M059J (cell line): ENCODE measurements at regions not wholly inside any gene's neighbourhood (a gene's known extent, or its start where the extent isn't known, plus 50 kb on each side); places are given as distances from the start of the nearest gene placed in this dataset.
A peak's percentile ranks its signal among the peaks of the same experiment; 100 is the strongest.

ENCODE experiments used
- DNase-seq: peaks from one replicate; pipeline ENCODE4 v3.0.0-alpha.2; 2012; ENCODE audit warnings: low read depth

DNA sequence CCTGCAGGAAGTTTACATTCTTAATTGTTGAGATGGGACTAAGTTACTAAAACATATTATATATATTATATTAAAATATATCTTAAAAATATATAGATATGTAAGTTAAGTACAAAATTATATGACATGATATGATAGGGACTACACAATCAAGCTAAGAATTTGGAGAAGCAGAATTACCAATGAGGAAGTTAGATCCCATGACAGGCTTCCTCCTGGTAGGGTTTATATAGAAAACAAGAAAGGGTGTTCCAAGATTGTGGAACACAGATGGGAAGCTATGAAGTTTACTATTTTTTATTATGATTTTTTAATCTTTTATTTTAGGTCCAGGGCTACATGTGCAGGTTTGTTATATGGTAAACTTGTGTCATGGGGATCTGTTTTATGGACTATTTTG lies 260.8 kb upstream of the ZFHX3 start:
- no peak for DNase-seq

DNA sequence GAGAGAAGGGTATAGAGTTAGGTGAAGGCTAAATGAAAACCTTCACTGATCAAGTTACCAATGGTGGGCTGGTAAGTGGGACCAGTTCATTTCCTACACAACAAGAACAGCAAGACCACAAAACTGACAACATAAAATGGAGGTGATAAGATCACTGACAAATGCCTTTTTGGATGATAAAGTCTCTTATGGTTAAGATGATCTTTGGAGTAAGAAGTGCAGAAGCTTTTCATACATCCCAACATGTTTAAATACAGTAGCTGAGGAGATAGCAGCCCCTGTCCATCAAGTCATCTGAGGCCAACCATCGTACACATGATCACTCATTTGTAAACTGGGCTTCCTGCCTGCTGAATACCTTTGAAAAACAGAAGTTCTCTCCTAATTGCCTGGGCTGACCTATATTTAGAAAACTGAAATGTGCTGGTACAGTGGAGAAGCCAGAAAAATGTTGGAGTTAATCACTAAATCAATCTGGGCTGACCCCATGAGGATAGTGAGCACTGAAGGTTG lies 259.0 kb upstream of the ZFHX3 start:
- no peak for DNase-seq

DNA sequence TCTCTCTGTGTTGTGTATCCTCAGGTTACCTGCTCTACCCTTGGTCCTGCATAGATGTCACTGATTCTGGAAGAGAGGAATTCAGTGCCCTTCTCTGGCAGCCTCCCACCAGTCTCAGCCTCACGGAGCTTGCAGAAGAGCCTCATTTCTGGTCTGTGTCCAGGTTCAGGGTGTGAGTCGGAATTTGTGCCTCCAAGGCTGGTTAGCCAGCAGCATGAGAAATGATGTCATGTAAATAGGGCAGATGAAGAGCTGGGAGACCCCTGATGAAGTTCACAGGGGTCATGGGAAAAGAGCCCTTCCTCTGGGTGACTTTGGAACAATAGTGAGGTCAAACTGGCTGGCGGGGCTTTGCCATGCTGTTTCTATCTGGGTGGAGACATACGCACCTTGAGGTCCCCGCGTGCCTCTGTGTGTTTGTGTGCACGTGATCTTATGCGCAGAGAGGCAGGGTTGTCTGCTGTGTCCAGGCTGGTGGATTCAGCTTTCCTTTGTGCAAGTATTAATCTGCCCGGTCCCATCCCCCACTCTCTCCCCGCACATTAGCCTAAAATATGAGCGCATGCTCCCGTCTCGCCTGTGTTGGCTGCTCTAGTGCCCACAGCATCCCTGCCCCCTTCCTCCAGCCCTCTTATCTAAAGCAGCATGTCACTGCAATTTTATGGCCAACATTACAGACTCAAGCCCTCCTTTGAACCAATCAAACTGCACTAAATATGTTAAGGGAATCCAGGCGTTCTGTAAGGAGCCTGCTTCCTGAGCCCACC lies 256.3 kb upstream of the ZFHX3 start:
- peak; percentile 5 for DNase-seq

DNA sequence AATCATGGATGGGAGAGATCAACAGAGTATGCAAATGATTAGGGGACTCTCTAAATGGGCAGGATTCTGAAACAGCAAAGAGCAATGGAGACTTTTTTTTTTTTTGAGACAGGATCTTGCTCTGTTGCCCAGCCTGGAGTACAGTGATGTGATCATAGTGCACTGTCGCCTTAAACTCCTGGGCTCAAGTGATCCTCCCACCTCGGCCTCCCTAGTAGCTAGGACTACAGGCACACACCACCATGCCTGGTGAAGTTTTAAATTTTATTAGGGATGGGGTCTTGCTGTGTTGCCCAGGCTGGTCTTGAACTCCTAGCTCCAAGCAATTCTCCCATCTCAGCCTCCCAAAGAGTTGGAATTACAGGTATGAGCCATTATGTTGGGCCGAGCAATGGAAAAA lies 255.0 kb upstream of the ZFHX3 start:
- no peak for DNase-seq

DNA sequence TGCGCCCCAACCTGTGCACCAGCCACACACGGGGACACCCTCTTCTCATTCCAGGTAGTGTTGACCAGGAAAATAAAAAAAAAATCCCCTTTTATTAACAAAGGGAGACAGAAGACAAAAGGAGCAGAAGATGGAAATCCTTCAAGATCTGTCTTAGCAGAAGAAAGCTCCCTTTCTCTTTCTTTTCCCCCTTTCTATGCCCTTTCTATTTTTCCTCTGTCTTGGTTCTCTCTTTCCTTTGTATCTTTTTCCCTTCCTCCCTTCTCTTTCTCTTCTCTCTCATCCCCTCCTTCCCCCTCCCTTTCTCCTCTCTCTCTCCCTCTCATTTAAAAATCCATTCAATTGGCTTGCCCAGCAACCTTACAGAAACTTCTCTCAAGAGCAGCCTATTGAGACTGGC lies 254.1 kb upstream of the ZFHX3 start:
- no peak for DNase-seq

DNA sequence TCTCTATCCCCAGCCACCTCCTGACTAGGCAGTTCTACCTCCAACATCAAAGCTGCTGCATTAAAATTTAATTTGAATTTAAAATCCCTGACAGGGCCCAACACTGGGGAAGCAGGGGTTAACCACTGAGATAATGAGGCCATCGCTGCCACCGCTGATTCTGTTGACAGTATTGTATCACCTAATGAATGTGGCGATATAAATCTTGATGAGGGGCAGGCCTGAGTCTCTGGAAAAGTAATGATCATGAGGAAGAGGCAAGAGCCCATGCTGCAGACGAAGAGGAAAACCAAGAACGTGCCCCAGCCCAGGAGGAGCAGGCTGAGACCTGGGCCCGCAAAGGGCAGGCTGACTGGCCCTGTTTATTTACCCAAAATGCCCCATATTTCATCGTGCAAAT lies 251.4 kb upstream of the ZFHX3 start:
- DNase-seq: no peak

DNA sequence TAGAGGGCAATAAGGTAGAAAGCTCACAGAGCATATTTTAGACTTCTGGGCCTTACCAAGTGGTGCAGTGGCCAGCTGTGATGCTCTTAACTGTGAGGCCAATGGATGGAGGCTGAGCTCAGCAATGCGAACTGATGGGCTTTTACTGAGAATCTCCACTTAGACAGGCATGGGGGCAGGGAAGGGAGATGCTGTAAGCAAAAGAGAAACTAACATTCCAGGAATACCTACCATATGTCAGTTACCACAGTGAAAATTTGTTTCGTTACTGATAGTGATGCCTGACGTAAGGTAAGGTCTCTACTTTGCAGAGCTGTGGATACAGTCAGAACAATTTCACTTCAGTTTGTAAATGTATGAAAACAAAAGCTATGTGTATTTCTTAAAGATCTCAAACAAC lies 250.6 kb upstream of the ZFHX3 start:
- peak; percentile 76 for DNase-seq

DNA sequence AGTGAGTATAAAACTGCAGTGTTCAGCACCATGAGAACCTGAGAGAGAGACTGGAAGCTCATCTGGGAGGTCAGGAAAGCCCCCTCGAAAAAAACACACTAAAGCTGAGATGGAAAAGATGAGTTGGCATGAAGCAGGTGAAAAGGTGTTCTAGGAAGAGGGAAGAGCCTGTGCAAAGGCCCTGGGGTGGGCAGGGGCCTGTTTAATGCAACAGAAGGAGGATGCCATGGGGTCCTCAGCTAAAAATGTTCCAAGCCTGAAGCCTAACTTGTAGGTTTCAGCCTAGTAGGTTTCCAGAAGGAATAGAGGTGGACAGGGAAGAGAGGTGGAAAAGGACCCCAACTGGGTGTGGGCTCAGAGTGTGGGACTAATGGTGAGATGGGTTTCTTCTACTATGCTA lies 242.3 kb upstream of the ZFHX3 start:
- no peak for DNase-seq

DNA sequence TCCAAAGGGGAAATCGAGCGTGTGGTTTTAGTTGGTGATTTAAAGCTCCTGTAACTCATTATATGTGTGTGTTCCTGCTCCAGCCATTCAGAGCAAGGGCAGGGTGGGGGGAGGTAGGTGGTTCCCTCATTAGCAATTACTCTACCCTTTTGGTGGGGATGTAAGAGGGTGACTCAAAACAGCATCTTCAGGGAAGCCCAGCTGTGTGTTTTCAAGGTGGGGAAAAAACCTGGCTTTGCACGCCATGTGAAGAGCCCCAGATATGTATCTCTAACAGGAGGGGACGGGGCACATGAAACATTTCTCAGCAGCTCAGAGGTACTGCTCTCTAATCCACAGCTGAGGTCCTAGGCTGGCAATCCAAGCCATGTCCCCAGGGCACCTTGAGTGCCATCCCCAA lies 241.3 kb upstream of the ZFHX3 start:
- no peak for DNase-seq

DNA sequence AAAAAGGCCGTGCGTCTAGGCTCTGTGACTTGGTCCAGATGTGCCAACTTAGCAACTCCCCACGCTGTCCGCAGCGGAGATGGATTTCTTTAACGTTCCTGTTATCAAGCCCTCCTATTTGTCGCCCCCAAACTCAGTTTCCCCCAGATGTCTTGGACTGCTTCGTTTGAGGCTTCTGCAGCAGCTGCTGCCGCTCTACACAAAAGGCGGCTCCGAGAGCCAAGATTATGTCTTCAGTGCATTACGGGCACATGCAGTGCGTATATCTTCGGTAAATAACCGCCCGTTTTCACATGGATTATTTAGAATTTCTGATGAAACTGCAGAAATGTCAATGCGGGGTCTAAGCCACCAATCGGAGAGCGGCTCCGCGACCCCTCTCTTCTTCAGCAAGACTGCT lies 240.6 kb upstream of the ZFHX3 start:
- DNase-seq: no peak

DNA sequence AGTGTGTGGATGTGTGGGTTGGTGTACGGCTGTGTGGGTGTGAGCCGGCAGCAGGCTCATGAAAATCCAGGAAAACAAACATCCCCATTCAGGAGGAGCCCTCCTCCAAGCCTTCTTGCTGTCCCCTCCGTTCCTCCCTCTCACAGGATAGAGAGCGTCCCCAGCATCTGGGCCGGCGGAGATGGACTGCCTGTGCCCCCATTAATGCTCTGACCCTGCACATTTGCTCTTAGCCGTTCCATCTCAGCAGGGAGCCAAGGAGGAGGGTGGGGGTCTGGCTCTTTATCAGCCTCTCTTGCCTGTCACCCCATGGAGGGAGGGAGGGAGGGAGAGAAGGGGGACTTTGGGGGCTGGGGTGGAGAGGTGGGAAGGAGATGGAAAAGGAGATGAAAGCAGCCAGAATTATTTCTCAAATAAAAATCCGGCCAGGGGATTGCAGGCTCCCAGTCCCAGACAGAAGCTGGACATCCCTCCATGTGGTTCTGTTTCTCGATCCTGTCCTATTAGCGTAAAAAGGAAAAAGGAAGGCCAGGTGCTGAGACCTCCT lies 240.0 kb upstream of the ZFHX3 start:
- DNase-seq: no peak

DNA sequence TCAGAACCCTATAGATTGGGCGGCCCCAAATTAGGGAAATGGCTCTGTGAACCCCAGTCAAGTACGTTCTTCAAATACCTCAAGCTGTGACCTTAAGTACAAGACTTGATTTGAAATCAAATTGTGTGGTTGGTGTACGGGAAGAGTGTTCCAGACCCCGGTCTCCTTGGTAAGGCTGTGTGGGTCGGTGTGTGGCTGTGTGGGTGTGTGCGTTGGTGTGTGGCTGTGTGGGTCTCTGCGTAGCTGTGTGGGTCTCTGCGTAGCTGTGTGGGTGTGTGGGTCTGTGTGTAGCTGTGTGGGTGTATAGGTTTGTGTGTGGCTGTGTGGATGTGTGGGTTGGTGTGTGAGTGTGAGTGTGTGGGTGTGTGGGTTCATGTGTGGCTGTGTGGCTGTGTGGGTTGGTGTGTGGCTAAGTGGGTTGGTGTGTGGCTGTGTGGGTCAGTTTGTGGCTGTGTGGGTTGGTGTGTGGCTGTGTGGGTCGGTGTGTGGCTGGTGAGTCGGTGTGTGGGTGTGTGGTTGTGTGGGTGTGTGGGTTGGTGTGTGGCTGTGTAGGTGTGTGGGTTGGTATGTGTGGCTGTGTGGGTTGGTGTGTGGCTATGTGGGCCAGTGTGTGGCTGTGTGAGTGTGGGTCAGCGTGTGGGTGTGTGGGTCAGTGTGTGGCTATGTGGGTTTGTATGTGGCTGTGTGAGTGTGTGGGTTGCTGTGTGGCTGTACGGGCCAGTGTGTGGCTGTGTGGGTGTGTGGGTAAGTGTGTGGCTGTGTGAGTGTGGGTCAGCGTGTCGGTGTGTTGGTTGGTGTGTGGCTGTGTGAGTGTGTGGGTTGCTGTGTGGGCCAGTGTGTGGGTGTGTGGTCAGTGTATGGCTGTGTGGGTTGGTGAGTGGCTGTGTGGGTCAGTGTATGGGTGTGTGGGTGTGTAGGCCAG lies 238.7 kb upstream of the ZFHX3 start:
- DNase-seq: no peak

DNA sequence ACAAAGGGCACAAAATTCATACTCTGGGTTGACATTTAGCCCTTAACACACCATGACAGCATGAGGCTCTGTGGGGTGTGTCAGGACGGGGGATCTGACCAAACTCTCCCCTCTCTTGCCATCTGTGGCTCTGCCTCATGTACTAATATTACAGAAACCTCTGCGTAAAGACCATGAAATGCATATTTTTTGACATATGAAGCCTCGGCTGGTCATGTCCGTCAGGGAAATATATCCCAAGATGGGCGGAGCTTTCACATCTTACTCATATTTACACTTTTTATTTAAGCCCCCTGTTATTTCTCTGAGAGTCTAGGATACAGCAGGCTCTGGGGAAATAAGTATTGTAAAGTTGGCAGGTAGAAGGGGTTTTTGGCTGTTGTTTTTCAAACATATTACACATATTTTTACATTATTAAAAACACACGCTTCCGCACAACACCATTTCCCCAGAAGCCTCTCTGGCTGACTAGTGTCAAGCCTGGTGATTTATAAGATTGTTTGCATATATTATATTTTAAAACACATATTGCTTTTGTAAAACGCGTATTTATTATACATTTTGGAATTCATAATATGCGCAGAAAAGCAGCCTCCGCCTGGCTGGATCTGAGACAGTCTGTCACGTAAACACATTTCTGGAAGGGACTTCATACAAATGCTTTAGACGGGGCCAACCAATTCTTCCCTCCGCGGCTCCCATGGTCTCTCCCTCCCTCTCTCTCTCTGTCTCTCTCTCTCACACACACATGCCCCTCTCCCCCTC lies 237.7 kb upstream of the ZFHX3 start:
- DNase-seq: no peak

DNA sequence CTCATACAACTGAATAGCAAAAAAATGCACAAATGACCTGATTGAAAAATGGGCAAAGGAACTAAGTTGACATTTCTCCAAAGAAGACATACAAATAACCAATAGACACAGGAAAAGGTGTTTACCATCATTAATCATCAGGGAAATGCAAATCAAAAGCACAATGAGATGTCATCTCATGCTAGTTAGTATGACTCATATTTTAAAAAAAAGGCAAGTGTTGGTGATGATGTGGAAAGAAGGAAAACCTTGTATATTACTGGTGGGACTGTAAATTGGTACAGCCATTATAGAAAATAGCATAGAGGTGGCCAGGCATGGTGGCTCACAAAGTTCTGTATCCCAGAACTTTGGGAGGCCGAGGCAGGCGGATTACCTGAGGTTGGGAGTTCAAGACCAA lies 232.5 kb upstream of the ZFHX3 start:
- peak; percentile 20 for DNase-seq

DNA sequence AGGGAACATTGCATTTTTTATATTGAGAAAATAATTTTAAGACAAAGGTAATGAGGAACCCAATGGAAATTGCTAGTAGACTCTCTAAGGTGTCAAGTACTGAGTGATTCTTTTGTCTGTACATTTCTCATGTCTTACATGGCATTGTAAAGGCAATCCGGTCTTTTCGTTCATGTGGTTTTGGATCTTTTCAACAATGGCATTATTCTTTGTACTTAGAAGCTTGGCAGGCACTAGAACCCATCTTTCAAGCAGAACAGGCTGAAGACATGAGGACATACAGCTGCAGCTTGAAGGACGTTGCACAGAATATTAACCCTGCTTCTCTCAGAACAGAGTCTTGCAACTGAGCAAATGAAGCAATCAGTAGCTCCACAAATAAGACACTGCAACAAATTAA lies 231.5 kb upstream of the ZFHX3 start:
- DNase-seq: no peak

DNA sequence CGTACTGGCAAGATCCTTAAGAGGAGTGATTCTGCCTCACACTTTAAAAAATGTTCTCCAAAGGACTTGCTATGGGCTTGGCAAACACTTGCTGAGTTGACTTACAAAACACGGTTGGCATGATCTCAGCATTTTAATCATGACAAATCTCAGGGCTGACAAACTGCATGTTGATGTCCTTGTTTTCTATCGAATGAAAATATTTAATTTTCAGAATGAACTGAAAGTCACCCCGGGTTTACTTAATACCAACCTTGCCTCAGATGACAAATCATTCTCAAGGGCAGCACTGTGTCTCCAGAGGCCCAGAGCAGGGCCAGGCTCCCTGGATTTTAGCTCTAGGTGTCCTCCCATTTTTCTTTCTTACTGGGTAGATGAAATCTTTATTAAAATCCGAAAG lies 229.1 kb upstream of the ZFHX3 start:
- DNase-seq: no peak

DNA sequence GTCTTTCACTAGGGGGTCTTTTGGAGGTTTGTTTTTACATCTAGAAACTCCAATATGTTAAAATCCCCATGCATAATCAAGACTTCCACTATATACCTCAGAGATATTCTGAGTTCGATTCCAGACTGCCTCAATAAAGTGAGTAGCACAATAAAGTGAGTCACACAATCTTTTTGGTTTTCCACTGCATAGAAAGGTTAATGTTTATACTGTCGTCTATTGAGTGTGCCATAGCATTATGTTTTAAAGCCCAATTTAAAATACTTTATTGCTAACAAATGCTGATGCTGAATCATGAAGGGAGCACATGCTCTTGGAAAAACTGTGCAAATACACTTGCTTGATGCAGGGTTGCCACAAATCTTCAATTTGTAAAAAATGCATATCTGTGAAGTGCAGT lies 227.5 kb upstream of the ZFHX3 start:
- no peak for DNase-seq

DNA sequence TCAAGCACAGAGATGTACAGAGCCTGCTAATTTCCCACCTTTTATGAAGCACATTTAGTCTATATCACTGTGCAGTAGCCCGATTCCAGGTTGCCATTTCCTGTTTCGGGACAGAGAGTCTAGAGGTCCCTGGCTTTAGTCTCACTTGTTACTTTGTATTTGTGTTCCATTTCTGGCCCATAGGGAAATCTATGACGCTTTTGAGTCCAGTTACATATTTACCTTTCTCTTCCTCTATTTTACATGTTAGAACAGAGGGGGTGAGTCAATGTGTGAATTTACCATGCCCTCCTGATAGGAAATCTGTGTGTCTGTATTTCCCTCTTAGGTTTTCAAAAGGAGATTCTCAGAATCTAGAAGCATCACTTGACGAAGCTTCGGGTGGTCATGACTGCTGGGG lies 227.1 kb upstream of the ZFHX3 start:
- DNase-seq: no peak

DNA sequence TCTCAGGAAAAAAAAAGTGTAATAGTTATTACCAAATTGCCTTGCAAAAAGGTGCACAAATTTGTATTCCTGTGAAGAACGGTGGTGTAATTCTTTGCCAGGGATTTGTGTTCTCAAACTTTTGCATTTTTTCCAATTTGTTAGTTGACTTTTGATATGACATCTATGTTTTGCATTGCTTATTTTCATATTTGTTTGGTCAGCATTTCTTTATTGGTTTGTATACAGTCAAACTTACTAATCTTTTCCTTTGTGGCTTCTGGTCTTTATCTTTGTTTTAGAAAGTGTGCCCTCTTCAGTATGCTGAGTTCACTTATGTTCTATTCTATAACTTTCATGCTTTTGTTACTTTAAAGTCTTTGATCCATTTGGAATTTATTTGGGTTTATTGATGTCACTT lies 226.2 kb upstream of the ZFHX3 start:
- no peak for DNase-seq

DNA sequence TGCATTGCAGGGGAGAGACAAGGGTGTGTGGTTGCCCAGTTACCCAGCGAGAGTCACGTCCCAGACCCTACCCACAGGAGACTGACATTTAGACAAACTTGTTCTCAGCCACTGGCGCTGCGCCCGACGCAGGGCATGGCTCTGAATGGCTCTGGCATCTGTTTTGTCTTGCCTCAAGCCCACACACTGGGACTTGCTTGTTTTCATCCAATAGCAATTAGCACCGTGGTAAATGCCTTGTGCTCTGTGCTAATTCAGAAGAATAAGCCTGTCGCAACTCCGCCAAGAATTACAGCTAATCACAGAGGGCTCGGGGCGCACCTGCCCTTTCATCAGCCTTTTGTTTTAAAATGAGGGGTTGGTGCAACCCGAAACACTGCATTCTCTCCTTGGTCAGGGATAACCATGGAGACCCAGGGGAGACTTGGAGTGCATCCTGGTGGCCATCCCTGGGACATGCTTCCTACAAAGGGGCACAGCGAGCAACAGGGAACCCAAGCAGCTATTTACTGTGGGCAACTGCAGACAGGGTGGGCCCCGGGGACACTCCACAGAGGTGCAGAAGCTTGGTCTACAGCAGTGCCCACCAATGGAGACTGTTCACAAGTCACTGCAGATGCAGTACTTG lies 220.6 kb upstream of the ZFHX3 start:
- DNase-seq: peak; percentile 22

DNA sequence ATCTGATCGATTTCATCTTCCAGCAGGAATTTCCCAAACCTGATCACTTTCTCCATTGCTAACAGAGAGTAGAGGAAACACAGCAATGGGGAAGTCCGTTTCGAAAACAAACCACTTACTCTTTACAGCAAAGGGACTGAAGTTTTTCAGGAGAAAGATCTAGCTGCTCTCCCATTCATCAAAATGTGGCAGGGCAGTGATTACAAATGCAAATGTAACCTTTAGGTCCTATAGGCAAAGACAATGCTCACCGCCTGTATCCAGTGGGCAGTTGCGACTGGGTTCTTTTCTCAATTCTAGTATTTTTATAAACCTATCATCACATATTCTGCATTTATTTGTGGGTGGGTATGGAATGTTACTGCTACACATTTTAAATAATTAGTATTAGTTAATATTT lies 218.0 kb upstream of the ZFHX3 start:
- DNase-seq: no peak
